ENCODE measurements at regions not wholly inside any gene's neighbourhood (a gene's known extent, or its start where the extent isn't known, plus 50 kb on each side); places are given as distances from the start of the nearest gene placed in this dataset.

- no peaks in the 10 kb centered on the region for H3K36me3 ChIP-seq (ENCODE audit: control insufficient read depth, insufficient read depth, low read length)
- H3K27me3 ChIP-seq (ENCODE audit: control insufficient read depth, insufficient read depth, low read length): no peaks in the 10 kb centered on the region
- no peak for ATAC-seq
- TF ChIP-seq POLR2AphosphoS5 (IDR thresholded peaks at IDR 0.05; ENCODE audit: low read depth, low read length) (no peak), CTCF (IDR thresholded peaks at IDR 0.05) (no peak), SIN3A (IDR thresholded peaks at IDR 0.05; ENCODE audit: borderline replicate concordance, insufficient read depth, low read depth, low read length) (no peak), REST (IDR thresholded peaks at IDR 0.05; ENCODE audit: insufficient read depth in 1 of 2, low read depth in 2 of 2, low read length in 1 of 2) (no peak), TCF7L2 (IDR thresholded peaks at IDR 0.05; ENCODE audit: low read depth, low read length) (no peak)
- H3K4me3 ChIP-seq (ENCODE audit: low read depth in 2 of 2, low read length in 2 of 2): no peak overlapping the region
- BruUV-seq (replicated peaks): no TSS peak
- intact Hi-C loops (cut with micrococcal nuclease; ENCODE audit: unreplicated experiment): no loop called here
- H3K4me1 ChIP-seq (ENCODE audit: control insufficient read depth, insufficient read depth, low read length): no peaks in the 10 kb centered on the region
- no peak overlapping the region for H3K27ac ChIP-seq (ENCODE audit: low read length)
- in situ Hi-C loops (cut with HindIII; ENCODE audit: low pct_unique_long_range_greater_than_20kb, low sequenced_read_pairs): no loop called here
- ChIA-PET CTCF (no interaction called here), POLR2A (no interaction called here)
- no peak for DNase-seq (ENCODE audit: low read depth, low spot score)
- H3K9me3 ChIP-seq (ENCODE audit: control insufficient read depth, insufficient read depth, low read depth, low read length): no peaks in the 10 kb centered on the region
Observed at GRCh38 chr4:28792917-28793597, 1927.1 kb upstream of the PCDH7 start.

GRCh38 chr4:28799696-28800095 is 1920.5 kb upstream of the PCDH7 start:
- BruUV-seq (replicated peaks): no TSS peak
- no peak for DNase-seq (ENCODE audit: low read depth, low spot score)
- H3K4me1 ChIP-seq (ENCODE audit: control insufficient read depth, insufficient read depth, low read length): no peaks in the 10 kb centered on the region

More at GRCh38 chr4:28799696-28800095, 1920.5 kb upstream of the PCDH7 start:
- H3K27ac ChIP-seq (ENCODE audit: low read length): no peak overlapping the region
- H3K36me3 ChIP-seq (ENCODE audit: control insufficient read depth, insufficient read depth, low read length): no peaks in the 10 kb centered on the region
- H3K27me3 ChIP-seq (ENCODE audit: control insufficient read depth, insufficient read depth, low read length): no peaks in the 10 kb centered on the region
- CTCF ChIA-PET: no interaction called here
- no peak for ATAC-seq
- no peak overlapping the region for H3K4me3 ChIP-seq (ENCODE audit: low read depth in 2 of 2, low read length in 2 of 2)
- POLR2A ChIA-PET: no interaction called here
- H3K9me3 ChIP-seq (ENCODE audit: control insufficient read depth, insufficient read depth, low read depth, low read length): no peaks in the 10 kb centered on the region
- in situ Hi-C loops (cut with HindIII; ENCODE audit: low pct_unique_long_range_greater_than_20kb, low sequenced_read_pairs): no loop called here
- TF ChIP-seq CTCF (IDR thresholded peaks at IDR 0.05): no peak
- TF ChIP-seq SIN3A (IDR thresholded peaks at IDR 0.05; ENCODE audit: borderline replicate concordance, insufficient read depth, low read depth, low read length): no peak
- TF ChIP-seq POLR2AphosphoS5 (IDR thresholded peaks at IDR 0.05; ENCODE audit: low read depth, low read length): no peak
- no peak for TF ChIP-seq TCF7L2 (IDR thresholded peaks at IDR 0.05; ENCODE audit: low read depth, low read length)
- TF ChIP-seq REST (IDR thresholded peaks at IDR 0.05; ENCODE audit: insufficient read depth in 1 of 2, low read depth in 2 of 2, low read length in 1 of 2): no peak
- intact Hi-C loops (cut with micrococcal nuclease; ENCODE audit: unreplicated experiment): no loop called here

Data from Panc1 (cell line).